Fibroblast of skin of right biceps (primary cell): ENCODE measurements at regions not wholly inside any gene's neighbourhood (a gene's known extent, or its start where the extent isn't known, plus 50 kb on each side); places are given as distances from the start of the nearest gene placed in this dataset.

Experiments used
- DNase-seq: peaks from one replicate; pipeline ENCODE4 v3.0.0-alpha.2; 2013

GRCh38 chrX:46447384-46447783, 97.8 kb downstream of the ZNF674 start:
- DNase-seq, result peak; percentile 4

- DNase-seq, result peak; percentile 81
Measured at GRCh38 chrX:46446727-46447378, 98.4 kb downstream of the ZNF674 start.

- DNase-seq, result peak; percentile 81
Measured at GRCh38 chrX:46444011-46444410, 101.2 kb downstream of the ZNF674 start.

GRCh38 chrX:46436744-46437143, 108.5 kb downstream of the ZNF674 start:
- DNase-seq, result no peak

GRCh38 chrX:46433892-46434291, 111.3 kb downstream of the ZNF674 start:
- peak; percentile 57 for DNase-seq

- peak; percentile 55 for DNase-seq
Measured at GRCh38 chrX:46408553-46409407, 136.4 kb downstream of the ZNF674 start.

- peak; percentile 31 for DNase-seq
Measured at GRCh38 chrX:46407753-46408130, 137.5 kb downstream of the ZNF674 start.

GRCh38 chrX:46407036-46407752, 138.0 kb downstream of the ZNF674 start:
- peak; percentile 16 for DNase-seq

- no peak for DNase-seq
Measured at GRCh38 chrX:46404774-46405173, 140.4 kb downstream of the ZNF674 start.

- no peak for DNase-seq
Measured at GRCh38 chrX:46400530-46401443, 144.4 kb downstream of the ZNF674 start.

- DNase-seq, result no peak
Measured at GRCh38 chrX:46398874-46399273, 146.3 kb downstream of the ZNF674 start.

GRCh38 chrX:46398126-46398525, 147.1 kb downstream of the ZNF674 start:
- DNase-seq, result no peak

- no peak for DNase-seq
Measured at GRCh38 chrX:46386511-46386910, 158.7 kb downstream of the ZNF674 start.

- no peak for DNase-seq
Measured at GRCh38 chrX:46383006-46383405, 162.2 kb downstream of the ZNF674 start.

- no peak for DNase-seq
Measured at GRCh38 chrX:46382595-46382994, 162.6 kb downstream of the ZNF674 start.

- peak; percentile 17 for DNase-seq
Measured at GRCh38 chrX:46381630-46382029, 163.6 kb downstream of the ZNF674 start.

GRCh38 chrX:46380148-46380752, 165.0 kb downstream of the ZNF674 start:
- DNase-seq, result no peak

- peak; percentile 65 for DNase-seq
Measured at GRCh38 chrX:46376246-46376885, 168.9 kb downstream of the ZNF674 start.

GRCh38 chrX:46375831-46376230, 169.4 kb downstream of the ZNF674 start:
- no peak for DNase-seq

GRCh38 chrX:46374371-46374770, 170.8 kb downstream of the ZNF674 start:
- no peak for DNase-seq

- no peak for DNase-seq
Measured at GRCh38 chrX:46367491-46367890, 177.7 kb downstream of the ZNF674 start.
